IPS-NIHi7 (cell line): ENCODE measurements at regions not wholly inside any gene's neighbourhood (a gene's known extent, or its start where the extent isn't known, plus 50 kb on each side); places are given as distances from the start of the nearest gene placed in this dataset.
"Not testable (repeated sequence)": the region's sequence is repeated elsewhere in the genome, so short reads cannot be mapped to it uniquely, and the experiment has no call there.

ENCODE experiments used
- DNase-seq: peaks from one replicate; pipeline ENCODE4 v3.0.0; 2012; ENCODE audit warnings: mixed read lengths; ENCODE audit errors: extremely low spot score

GRCh38 chr4:120299631-120300030 is 233.0 kb upstream of the MAD2L1 start:
- DNase-seq, result no peak

DNA sequence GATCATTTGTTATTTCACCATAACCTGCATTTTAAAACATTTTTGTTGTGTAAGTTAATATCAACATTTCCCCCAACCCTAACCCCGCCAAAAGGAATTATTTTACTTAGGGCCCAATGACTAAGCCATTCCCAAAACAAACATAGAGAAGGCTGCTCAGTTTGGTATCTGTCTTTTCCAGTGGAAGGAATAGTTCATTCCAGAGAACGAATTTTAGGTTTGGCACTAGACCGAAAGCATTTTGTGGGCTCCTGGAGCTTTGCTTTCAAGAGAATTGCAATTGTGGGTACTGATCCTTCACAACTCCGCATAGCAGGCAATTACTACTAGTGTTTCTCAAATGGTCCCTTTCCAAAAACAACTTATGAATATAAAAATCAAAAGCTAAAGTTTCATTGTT is 226.7 kb upstream of the MAD2L1 start:
- no peak for DNase-seq

- no peak for DNase-seq
Measured at GRCh38 chr4:120291541-120291940, 224.9 kb upstream of the MAD2L1 start.

DNA sequence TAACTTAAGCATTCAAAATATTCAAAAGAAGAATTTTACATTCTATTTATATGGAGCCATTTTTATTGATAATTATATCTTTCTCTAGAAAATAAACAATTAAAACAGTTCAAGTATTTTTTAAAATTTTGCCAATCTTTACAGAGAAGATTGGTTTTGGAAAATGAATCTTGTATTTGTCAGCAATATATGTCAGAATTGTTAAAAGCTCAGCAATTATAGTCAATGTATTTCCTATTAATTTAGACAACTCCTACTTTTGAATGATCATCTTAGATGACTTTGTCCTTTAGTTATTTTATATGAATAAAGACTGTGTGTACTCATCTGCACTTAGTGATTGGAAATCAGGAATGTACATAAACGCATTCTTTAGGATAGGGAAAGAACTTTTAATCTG is 223.9 kb upstream of the MAD2L1 start:
- no peak for DNase-seq

GRCh38 chr4:120286813-120287212 is 220.2 kb upstream of the MAD2L1 start:
- peak; percentile 22 for DNase-seq

GRCh38 chr4:120281581-120281980 is 214.9 kb upstream of the MAD2L1 start:
- no peak for DNase-seq

DNA sequence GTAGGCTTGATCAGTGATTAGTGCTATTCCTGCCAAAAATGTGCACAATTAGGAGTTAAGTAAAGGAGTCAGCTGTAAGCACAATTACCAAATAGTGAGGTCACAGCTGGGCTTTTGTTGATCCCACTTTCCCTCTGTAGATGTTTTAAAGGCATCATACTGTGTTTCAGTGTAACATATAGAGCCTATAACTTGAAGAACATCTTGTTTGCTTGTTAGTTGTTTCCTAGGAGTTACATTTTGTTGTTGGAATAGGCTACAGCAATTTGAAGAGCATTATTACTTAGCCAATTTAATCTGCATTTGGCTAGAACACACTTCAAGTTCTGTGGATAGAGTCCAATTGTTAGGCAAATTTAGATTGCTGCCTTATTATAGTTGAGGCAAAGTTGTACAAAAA is 210.7 kb upstream of the MAD2L1 start:
- no peak for DNase-seq

DNA sequence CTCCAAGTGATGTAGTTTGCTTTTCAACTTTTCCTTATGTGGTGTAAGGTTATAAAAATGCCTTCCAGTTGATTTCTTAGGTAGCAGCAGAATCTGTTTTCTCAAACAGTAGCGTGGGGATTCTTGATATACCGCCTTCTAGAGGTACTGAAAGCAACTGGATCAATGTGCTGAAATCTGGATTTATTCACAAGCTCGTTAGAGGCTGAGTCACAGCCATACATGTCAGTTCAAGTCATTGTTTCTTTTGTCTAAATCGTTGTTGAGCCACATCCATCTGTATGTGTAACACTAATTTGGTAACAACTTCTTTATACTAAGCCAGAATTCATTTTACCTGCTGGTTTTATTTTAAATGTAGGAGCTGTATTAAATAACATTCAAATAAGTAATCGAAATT is 200.0 kb upstream of the MAD2L1 start:
- no peak for DNase-seq

GRCh38 chr4:120263618-120264017 is 197.0 kb upstream of the MAD2L1 start:
- no peak for DNase-seq

- DNase-seq, result no peak
Measured at GRCh38 chr4:120261117-120261516, 194.5 kb upstream of the MAD2L1 start.

DNA sequence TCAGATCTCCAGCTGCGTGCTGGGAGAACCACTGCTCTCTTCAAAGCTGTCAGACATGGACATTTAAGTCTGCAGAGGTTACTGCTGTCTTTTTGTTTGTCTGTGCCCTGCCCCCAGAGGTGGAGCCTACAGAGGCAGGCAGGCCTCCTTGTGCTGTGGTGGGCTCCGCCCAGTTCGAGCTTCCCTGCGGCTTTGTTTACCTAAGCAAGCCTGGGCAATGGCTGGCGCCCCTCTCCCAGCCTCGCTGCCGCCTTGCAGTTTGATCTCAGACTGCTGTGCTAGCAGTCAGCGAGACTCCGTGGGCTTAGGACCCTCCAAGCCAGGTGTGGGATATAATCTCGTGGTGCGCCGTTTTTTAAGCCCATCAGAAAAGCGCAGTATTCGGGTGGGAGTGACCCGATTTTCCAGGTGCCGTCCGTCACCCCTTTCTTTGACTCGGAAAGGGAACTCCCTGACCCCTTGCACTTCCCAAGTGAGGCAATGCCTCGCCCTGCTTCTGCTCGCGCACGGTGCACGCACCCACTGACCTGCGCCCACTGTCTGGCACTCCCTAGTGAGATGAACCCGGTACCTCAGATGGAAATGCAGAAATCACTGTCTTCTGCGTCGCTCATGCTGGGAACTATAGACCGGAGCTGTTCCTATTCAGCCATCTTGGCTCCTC is 189.6 kb upstream of the MAD2L1 start:
- not testable (repeated sequence) for DNase-seq

DNA sequence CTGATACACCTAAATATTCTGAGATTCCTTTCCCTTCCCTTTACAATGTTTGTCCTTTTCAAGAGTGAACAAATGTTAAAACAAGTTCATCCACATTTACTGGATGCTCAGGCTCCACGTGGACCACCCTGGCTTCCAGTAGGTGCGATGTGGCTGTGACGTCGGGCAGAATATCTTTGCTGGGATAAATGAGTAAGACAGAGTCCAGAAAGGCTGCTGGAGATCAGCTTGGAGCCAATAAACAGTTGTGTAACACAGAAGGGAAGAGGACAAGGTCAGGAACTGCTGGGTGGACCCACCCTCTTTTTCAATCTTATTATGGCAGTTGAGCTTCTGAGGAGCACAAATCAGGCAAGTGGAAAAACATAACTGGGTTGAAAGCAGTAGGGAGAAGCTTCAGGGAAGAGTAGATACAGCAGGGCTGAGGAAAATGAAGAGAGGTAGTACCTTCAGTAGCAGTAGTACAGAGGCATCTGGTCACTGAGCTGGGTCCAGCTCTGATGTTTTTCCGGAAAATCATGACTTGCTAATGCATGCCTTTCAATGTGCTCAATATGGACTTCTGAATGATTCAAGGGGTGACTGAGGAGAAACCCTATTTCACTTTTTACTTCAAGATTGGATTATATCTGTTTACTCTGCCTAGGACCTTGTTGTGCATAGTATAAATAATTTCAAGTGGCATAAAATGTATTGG is 171.8 kb upstream of the MAD2L1 start:
- no peak for DNase-seq

- DNase-seq, result no peak
Measured at GRCh38 chr4:120236873-120237272, 170.2 kb upstream of the MAD2L1 start.

DNA sequence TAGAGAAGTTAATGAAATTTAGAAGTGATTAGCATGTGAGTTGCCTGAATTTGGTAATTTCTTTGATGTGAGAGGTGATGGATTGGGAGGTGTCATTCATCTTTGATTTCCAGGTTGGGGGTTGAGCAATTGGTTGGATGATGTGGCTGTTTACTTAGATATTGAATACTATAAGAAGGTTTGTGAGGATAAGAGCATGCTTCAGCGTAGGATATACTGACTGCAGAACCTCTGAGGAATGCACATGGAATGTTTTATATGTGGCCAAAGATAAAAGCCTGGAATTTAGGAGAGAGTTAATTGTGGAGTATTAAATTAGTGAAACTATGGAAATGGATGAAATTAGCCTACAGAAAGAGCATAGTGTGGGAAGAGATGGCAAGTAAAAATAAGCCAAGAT is 165.4 kb upstream of the MAD2L1 start:
- DNase-seq, result no peak

- no peak for DNase-seq
Measured at GRCh38 chr4:120228086-120228485, 161.4 kb upstream of the MAD2L1 start.

- no peak for DNase-seq
Measured at GRCh38 chr4:120227554-120227953, 160.9 kb upstream of the MAD2L1 start.

DNA sequence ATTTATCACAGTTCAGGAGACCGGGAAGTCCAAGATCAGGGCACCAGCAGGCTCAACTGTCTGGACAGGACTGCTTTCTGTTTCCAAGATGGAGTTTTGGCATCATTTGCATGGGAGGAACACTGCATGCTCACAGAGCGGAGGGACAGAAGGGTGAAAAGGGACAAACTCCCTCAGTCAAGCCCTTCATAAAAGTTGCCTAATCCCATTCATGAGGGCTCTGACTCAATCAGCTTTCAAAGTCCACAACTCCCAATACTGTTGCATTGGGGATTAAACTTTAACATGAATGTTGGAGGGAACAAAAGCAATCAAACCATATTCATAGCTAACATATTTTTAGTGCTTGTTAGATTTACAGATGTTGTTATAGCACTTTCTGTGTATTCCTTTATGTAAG is 158.9 kb upstream of the MAD2L1 start:
- no peak for DNase-seq

DNA sequence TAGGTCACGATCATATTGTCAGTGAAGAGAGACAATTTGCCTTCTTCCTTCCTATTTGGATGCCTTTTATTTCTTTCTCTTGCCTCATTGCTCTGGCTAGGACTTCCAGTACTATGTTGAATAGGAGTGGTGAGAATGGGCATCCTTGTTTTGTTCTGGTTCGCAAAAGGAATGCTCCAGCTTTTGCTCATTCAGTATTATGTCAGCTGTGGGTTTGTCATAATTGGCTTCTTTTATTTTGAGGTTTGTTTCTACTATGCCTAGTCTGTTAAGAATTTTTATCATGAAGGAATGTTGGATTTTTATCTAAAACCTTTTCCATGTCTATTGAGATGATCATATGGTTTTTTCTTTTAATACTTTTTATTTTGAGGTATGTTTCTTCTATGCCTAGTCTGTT is 152.3 kb upstream of the MAD2L1 start:
- DNase-seq, result no peak

- no peak for DNase-seq
Measured at GRCh38 chr4:120215350-120215749, 148.7 kb upstream of the MAD2L1 start.

DNA sequence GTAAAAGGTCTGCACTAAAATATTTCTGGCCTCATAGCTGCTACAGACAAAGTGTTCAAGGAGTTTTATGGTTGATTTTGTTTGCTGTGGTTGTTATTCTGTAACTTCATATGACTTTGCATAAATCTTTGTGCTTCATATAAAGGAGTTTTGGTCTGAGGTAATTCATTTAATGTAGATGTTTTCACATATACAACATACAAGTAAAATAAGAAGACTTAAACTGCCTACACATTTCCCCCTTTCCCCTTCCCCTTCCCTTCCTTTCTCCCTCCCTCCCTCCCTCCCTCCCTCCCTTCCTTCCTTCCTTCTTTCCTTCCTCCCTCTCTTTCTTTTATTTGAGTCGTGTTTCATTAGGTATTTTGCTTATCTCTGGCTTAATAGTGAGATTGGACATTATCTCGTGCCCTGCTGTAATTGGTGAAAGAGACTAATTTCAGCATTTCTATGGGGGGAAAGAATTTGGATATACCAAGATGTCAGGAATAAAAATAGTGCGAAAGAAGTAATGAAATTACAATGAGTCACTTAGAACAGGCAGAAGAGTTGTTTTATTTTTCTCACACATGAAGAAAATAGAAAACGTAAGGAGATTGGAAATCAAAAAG is 144.9 kb upstream of the MAD2L1 start:
- no peak for DNase-seq

- no peak for DNase-seq
Measured at GRCh38 chr4:120209706-120210105, 143.1 kb upstream of the MAD2L1 start.

GRCh38 chr4:120207021-120207420 is 140.4 kb upstream of the MAD2L1 start:
- DNase-seq, result no peak

GRCh38 chr4:120202222-120202621 is 135.6 kb upstream of the MAD2L1 start:
- DNase-seq, result peak; percentile 18
